Urinary bladder (tissue), 3 donors: ENCODE measurements at regions not wholly inside any gene's neighbourhood (a gene's known extent, or its start where the extent isn't known, plus 50 kb on each side); places are given as distances from the start of the nearest gene placed in this dataset.
A peak's percentile ranks its signal among the peaks of the same experiment; 100 is the strongest.

Experiments
- DNase-seq: peaks from one replicate; pipeline ENCODE4 v3.0.0-alpha.2; 2015; ENCODE audit errors: extremely low spot score
- H3K27ac ChIP-seq: one replicate; pipeline ENCODE4 v1.5.1; 2013; ENCODE audit warnings: low read depth, mild to moderate bottlenecking, moderate library complexity
- H3K36me3 ChIP-seq: one replicate; pipeline ENCODE4 v1.6.1; 2013; ENCODE audit warnings: mild to moderate bottlenecking, moderate library complexity; ENCODE audit not compliant: insufficient read depth
- H3K4me1 ChIP-seq: one replicate; pipeline ENCODE4 v1.6.1; 2013; ENCODE audit warnings: mild to moderate bottlenecking, moderate library complexity; ENCODE audit not compliant: insufficient read depth
- H3K4me3 ChIP-seq: one replicate; pipeline ENCODE4 v1.5.1; 2013; ENCODE audit warnings: low read depth, low read length
- WGBS: extraction: QIAGEN DNeasy Blood & Tissue Kit; methylation state at CpG from one replicate; pipeline ENCODE4 v1.1.7; 2013; 5-methylcytosine and 5-hydroxymethylcytosine counted together
- donor health status: healthy with polysubstance abuse.
- donor health status: healthy.

DNA sequence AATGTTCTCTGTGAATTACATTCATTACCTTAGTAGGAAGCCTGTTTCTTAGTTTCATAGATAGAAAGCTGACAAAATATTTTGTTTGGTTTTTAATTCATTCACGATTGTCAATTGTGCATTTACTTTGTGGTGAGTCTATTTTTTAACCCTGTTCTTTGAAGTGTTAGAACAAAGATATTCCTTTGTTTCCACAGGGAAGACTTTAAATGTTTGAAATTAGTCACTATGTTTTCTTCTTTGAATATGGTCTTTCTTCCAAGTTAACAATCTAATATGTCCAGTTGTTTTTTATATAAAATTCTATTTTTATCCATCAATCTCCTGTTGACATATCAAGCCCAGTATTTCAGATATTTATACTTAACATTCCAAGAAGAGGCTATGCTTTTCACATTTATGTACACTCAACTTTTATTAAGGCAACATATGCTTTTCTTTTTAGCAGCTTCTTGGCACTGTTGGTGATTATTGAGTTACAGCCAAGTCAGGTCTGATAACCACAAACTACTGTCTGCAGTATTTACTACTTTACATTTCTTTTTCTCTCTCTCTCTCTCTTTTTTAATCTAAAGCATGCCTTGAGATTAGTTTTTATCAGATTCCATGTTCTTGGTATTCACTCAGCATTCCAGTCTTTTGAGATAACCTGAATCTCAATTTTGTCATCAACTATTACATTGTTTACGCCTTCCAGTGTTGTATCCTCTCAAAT is 812.8 kb upstream of the SLC10A2 start:
- DNase-seq, result no peak

DNA sequence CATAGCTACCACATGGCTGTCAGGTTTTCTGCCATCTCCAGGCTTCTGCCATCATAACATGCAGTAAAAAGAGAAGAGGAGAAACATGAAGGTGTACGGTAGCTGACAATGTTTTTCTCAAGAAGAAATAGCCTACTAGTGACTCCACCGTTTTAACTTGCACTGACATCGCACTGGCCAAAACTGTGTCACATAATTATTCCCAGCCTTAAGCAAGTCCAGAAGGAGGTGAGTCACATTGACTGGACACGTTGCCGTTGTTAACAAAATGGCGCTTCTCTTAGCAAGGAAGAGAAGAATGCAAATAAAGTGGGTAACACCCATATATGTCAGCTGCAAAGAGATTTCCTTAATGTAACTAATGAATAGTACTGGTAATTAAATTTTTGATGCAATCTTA is 810.4 kb upstream of the SLC10A2 start:
- no peaks in the 10 kb centered on the region for H3K36me3 ChIP-seq
- no peak overlapping the region for H3K27ac ChIP-seq
- no peak overlapping the region for H3K4me3 ChIP-seq
- WGBS, result 90% methylated on average over 6 of the region's 6 CpGs
- H3K4me1 ChIP-seq, result no peaks in the 10 kb centered on the region
- no peak for DNase-seq

More for the DNA sequence above, 812.8 kb upstream of the SLC10A2 start:
- no peak overlapping the region for H3K4me3 ChIP-seq
- H3K27ac ChIP-seq, result no peak overlapping the region
- WGBS, result 71% methylated on average over 2 of the region's 2 CpGs
- no peaks in the 10 kb centered on the region for H3K4me1 ChIP-seq
- no peaks in the 10 kb centered on the region for H3K36me3 ChIP-seq

DNA sequence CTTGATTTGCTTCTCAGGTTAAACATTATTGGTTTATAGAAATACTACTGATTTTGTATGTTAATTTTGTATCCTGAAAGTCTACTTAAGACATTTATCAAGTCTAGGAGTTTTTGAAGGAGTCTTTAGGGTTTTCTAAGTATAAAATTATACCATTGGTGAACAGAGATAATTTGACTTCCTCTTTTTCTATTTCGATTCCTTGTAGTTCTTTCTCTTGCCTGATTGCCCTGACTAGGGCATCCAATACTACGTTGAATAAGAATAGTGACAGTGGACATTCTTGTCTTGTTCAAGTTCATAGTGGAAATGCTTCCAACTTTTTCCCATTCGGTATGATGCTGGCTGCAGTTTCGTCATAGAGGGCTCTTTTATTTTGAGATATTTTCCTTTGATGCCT is 807.5 kb upstream of the SLC10A2 start:
- no peaks in the 10 kb centered on the region for H3K4me1 ChIP-seq
- H3K36me3 ChIP-seq, result no peaks in the 10 kb centered on the region
- DNase-seq, result no peak
- 80% methylated on average over 4 of the region's 4 CpGs for WGBS
- H3K4me3 ChIP-seq, result no peak overlapping the region
- H3K27ac ChIP-seq, result no peak overlapping the region

DNA sequence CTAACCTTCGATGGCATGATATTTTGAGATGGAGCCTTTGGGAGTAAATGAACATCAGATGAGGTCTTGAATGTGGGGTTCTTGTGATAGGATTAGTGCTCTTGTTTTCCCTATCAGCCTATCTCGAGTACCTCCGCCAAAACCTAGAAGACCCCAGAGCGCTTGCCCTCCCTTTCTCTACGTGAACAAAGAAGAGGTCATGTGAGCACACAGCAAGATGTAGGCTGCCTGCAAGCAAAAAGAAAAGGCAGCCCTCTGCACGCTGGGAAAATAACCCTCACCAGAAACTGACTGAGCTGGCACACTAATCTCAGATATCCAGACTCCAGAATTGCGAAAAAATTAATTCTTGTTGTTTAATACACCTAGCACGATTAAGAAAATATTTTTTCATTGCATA is 799.8 kb upstream of the SLC10A2 start:
- no peak overlapping the region for H3K4me3 ChIP-seq
- no peak for DNase-seq
- WGBS, result 86% methylated on average over 8 of the region's 8 CpGs
- H3K36me3 ChIP-seq, result no peaks in the 10 kb centered on the region
- H3K4me1 ChIP-seq, result no peaks in the 10 kb centered on the region
- no peak overlapping the region for H3K27ac ChIP-seq

DNA sequence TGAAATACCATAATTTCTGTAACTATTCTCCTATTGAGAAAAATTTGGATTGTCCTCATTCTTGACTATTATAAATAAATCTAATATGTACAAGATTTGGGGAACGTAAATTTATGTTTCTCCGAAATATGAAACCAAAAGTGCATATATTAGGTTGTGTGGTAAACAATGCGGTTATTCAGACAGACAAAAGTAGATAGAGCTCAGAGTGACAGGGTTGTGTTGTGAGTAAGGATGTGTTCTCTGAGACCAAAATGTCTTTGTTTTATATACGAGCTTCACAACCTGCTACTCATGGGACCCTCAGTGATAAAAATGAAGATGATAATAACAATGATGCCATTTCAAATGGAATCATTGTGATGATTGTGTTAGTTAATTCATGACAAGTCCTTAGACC is 796.3 kb upstream of the SLC10A2 start:
- no peak for DNase-seq
- Histone ChIP-seq H3K4me1 (no peaks in the 10 kb centered on the region), H3K27ac (no peak overlapping the region), H3K36me3 (no peaks in the 10 kb centered on the region), H3K4me3 (no peak overlapping the region)
- whole genome bisulfite sequencing, result 88% methylated on average over 4 of the region's 4 CpGs

DNA sequence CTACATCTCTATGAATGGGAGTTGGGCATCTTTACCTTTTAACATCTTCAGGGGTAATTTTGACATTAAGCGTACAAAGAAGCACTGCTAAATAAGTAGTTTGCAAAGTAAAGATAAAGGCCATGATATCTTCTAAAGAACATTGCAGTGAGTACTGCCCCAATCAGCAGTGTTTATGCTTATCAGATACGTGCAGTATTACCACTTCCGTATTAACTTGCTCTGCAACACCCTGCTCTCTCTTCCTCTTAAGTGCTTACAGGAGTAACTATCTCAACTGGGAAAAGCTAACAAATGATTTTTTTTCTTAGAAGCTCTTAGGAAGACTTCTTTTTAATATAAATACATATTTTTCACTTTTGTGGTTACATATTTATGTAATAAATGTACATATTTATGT is 793.7 kb upstream of the SLC10A2 start:
- Histone ChIP-seq H3K4me1 (no peaks in the 10 kb centered on the region), H3K36me3 (no peaks in the 10 kb centered on the region)
- WGBS, result 49% methylated on average over 3 of the region's 3 CpGs

DNA sequence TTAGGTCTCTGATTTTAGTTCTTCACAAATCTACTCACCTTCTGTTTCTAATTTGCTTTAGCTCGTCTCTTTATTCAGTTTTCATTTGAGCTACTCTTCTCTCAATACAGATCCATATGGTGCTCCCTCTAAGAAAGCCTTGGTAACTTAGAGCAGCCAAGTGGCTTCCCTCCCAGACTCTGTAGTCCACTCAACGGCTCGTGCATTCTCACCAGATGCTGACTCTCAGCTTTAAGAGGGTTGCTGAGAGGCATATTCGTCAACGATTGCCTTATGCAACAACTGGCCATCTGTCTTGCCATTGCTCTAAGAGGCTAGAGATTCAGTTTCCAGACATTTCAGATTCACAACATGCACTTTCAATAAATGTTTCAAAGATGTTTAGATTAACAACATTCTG is 785.8 kb upstream of the SLC10A2 start:
- no peaks in the 10 kb centered on the region for H3K4me1 ChIP-seq
- DNase-seq, result no peak

More for the DNA sequence above, 793.7 kb upstream of the SLC10A2 start:
- no peak for DNase-seq
- H3K4me3 ChIP-seq, result no peak overlapping the region
- H3K27ac ChIP-seq, result no peak overlapping the region

DNA sequence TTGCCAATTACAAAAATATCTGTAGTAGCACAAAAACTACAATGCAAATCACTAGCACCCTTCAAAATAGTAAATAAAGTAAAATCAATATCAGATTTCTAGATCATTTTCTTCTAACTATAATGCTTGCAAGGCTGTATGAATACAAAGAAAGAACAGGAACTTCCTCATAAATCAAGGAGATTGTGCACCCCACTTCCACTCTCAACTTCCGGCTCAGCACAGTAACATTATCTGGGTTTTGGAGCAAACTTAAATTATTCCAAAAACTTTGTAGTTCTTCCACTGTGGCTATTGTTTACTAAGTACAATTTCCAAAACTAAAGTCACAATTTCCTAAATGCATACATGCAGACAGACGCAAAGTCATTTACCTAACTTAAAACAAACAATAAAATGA is 778.3 kb upstream of the SLC10A2 start:
- Histone ChIP-seq H3K4me1 (no peaks in the 10 kb centered on the region), H3K27ac (no peak overlapping the region), H3K4me3 (no peak overlapping the region), H3K36me3 (no peaks in the 10 kb centered on the region)
- no peak for DNase-seq
- WGBS, result 62% methylated on average over 2 of the region's 2 CpGs

More for the DNA sequence above, 785.8 kb upstream of the SLC10A2 start:
- 66% methylated on average over 5 of the region's 5 CpGs for WGBS
- no peak overlapping the region for H3K4me3 ChIP-seq
- no peaks in the 10 kb centered on the region for H3K36me3 ChIP-seq
- no peak overlapping the region for H3K27ac ChIP-seq

DNA sequence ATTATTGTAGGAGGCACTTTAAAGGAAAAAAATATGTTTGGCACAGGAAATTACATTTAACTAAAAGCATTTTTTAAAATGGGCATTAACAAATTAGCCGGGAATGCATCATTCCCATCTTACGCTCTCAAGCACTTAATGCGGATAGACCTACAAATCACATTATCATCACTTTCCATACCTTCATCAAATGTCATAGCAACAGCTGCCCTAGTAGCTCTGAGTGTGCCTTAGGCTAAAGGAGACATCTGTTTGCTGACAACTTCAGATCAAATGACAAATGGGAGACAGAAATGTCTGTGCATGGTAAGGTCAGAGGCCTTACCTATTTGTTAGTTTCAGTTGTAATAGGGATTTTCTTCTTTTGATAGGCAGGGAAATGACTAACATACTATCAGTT is 773.2 kb upstream of the SLC10A2 start:
- peak; percentile 3 for DNase-seq
- 84% methylated on average over 3 of the region's 3 CpGs for WGBS

DNA sequence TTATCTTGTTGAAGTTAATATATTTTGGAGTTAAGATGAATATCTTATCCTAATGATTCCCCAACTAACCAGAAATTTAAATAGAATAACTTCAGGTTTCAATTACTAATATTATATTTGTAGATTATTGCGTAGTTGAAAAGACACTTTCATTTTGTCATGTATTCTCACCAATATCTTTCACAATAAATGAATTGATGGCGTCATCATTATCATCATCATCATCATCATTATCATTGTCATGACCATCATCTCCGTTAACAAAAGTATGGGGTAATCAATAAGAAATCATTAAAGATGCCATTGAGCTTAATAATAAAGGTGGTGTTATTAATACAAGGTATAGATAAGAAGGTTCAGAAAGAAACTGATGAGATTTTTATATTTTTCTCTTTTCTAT is 768.8 kb upstream of the SLC10A2 start:
- Histone ChIP-seq H3K4me3 (no peak overlapping the region), H3K27ac (no peak overlapping the region), H3K4me1 (no peaks in the 10 kb centered on the region), H3K36me3 (no peaks in the 10 kb centered on the region)
- WGBS, result 95% methylated on average over 3 of the region's 3 CpGs
- no peak for DNase-seq

More for the DNA sequence above, 773.2 kb upstream of the SLC10A2 start:
- Histone ChIP-seq H3K27ac (no peak overlapping the region), H3K4me1 (no peaks in the 10 kb centered on the region), H3K4me3 (no peak overlapping the region), H3K36me3 (no peaks in the 10 kb centered on the region)

DNA sequence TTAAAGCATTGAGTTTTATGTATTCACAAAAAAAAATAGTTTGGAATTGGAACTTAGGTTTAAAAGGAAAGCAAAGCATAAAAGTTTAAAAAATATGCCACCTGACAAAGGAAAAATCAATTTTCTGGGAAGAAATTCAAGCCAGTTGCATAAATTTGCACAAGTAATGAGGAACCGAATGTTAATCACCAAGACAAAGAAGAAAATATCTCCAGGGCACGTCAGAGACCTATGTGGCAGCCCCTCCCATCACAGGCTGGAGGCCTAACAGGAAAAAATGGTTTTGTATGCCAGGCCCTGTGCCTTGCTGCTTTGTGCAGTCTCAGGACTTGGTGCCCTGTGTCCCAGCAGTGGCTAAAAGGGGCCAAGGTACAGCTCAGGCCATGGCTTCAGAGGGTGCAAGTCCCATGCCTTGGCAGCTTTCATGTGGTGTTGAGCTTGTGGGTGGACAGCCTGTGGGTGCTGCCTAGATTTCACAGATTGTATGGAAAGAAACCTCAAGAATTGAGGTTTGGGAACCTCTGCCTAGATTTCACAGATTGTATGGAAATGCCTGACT is 767.2 kb upstream of the SLC10A2 start:
- WGBS, result 69% methylated on average over 2 of the region's 2 CpGs

DNA sequence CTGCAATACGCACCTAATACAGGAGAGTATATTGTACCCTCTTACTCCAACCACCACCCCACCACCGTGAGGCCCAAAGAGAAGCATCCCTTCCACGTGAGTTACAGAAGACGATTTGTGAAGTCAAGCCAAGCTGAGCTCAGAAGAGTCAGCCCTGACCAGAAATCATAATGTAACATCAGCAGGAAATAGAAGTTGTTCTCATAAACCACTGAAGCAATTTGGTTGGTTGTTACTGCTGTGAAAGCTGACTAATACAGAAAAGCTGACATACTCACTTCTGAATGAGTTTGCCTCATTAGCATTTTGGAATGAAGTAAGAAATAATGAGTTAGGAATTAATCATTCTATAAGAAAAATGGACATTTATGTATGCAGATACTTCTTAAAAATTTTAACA is 749.4 kb upstream of the SLC10A2 start:
- DNase-seq, result no peak
- H3K4me3 ChIP-seq, result no peak overlapping the region
- H3K4me1 ChIP-seq, result no peaks in the 10 kb centered on the region
- no peak overlapping the region for H3K27ac ChIP-seq
- no peaks in the 10 kb centered on the region for H3K36me3 ChIP-seq
- WGBS, result 92% methylated on average over 4 of the region's 4 CpGs

More for the DNA sequence above, 767.2 kb upstream of the SLC10A2 start:
- DNase-seq, result no peak
- Histone ChIP-seq H3K4me3 (no peak overlapping the region), H3K36me3 (no peaks in the 10 kb centered on the region), H3K27ac (no peak overlapping the region), H3K4me1 (no peaks in the 10 kb centered on the region)

DNA sequence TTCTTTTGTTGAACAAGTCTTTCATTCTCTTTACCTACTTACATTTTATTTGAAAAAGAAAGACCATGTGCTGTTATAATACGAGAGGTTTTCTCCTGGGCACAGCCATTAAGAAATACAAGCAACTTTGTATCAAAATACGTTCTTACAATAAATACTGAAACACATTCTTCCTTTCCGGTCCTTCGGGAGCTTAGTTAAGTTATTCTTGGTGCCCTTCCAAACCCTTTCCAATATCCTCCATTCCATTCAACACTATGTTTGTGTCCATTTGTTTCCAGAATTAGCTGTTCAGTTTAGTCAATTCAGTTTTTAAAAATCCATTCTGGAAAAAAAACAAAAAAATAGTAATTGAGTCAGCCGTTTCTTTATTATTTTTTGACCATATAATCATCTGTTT is 746.8 kb upstream of the SLC10A2 start:
- Histone ChIP-seq H3K27ac (no peak overlapping the region), H3K4me3 (no peak overlapping the region), H3K36me3 (no peaks in the 10 kb centered on the region), H3K4me1 (no peaks in the 10 kb centered on the region)
- no peak for DNase-seq
- 32% methylated on average over 5 of the region's 5 CpGs for WGBS

DNA sequence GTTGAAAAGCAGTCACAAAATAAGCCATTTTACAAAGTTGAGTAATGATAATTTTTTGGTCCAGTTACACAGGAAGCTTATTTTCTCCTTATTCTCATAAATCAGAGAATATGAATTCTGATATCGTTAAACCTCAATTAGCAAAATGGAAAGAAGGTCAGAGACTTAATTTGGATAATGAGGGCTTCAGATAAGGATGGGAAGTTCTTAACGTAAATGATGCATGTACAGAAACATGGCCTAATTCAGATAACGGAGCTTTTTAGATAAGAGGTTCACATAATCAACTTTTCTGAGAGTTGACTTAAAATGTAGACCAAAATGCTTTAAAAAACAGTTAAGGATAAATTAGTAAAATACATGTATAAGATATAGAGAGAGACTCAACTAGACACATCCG is 746.3 kb upstream of the SLC10A2 start:
- Histone ChIP-seq H3K4me3 (no peak overlapping the region), H3K27ac (no peak overlapping the region), H3K4me1 (no peaks in the 10 kb centered on the region), H3K36me3 (no peaks in the 10 kb centered on the region)
- WGBS, result 59% methylated on average over 4 of the region's 4 CpGs
- DNase-seq, result no peak
